Activated CD4-positive, alpha-beta T cell treated with anti-CD3 and anti-CD28 coated beads, Interleukin-2, Interleukin-6, amounts not matched to agents 100 ng/mL and 50 ng/mL, durations not matched to agents 16 hours and 8 hours (primary cell): ENCODE measurements at regions not wholly inside any gene's neighbourhood (a gene's known extent, or its start where the extent isn't known, plus 50 kb on each side); places are given as distances from the start of the nearest gene placed in this dataset.
"Not testable (repeated sequence)": the region's sequence is repeated elsewhere in the genome, so short reads cannot be mapped to it uniquely, and the experiment has no call there.

Experiments
- DNase-seq: peaks from one replicate; pipeline ENCODE4 v3.0.0-alpha.2; 2020

GRCh38 chr6:48706310-48706709 lies 595.3 kb upstream of the PTCHD4 start:
- no peak for DNase-seq

DNA sequence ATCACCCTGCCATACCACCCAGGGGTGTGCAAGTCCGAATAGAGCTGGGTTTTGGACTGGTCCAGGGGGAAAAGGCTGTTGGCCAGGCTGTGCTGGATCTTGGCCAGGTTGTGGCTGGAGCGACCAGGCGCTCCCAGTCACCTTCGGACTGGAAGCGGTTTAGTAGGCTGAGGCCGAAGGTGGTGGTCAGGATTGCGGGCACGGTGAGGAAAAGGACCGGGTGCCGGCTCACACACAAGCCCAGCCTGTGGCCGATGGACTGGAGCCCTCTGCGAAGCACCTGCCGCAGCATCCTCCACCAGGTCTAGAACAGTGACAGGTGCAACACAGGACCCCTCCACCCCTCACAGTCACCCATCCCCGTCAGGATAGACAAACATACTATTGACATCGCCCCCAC lies 590.6 kb upstream of the PTCHD4 start:
- DNase-seq, result no peak

DNA sequence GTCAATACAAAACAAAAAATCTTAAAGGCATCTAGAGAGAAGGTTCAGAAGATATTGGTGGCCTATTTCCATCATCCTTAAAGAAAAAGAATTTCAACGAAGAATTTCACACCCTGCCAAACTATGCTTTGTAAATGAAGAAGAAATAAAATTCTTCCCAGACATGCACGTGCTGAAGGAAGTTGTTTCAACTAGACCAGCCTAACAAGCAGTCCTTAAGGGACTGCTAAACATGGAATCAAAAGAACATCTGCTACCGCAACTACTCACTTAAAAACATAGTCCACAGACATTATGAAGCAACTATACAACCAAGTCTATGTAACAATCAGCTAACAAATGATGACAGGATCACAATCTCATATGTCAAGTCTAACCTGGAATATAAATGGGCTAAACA lies 584.9 kb upstream of the PTCHD4 start:
- DNase-seq, result no peak

GRCh38 chr6:48691420-48691819 lies 580.4 kb upstream of the PTCHD4 start:
- no peak for DNase-seq

GRCh38 chr6:48689498-48689897 lies 578.5 kb upstream of the PTCHD4 start:
- no peak for DNase-seq

DNA sequence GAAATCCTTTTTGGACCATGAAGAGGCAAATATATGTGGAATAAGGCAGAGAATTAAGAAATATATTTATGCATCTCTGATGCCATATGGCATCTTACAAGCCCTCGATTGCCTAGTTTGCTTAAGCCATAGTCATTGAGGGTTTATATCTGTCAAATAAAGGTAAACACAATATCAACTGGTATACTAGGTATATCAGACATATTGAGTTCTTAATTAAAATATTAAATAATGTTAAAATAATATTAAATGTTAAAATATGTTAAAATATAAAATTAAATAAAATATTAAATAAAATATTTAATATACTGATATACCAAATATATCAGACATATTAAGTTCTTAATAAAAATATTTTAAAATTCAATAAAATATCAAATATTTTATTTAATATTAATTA lies 567.4 kb upstream of the PTCHD4 start:
- DNase-seq, result no peak

GRCh38 chr6:48671505-48671904 lies 560.5 kb upstream of the PTCHD4 start:
- no peak for DNase-seq

DNA sequence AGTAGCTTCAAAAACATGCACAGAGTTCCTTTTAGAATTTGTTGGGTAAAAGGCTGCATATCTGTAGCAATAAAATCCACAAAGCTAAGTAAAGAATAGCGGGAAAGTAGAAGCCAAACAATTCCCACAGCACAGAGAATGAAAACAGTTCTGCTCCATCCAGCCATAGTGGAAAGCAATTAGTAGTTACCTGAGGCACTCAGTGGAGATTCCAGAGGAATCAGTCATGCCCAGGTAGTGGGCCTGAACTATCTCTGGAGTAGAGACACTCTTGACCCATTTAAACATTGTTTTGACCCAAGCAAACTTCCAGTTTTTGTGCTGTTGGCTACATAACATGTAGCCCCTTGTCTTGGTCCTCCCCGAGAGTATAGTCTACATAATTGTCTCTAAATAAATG lies 559.5 kb upstream of the PTCHD4 start:
- DNase-seq, result no peak

GRCh38 chr6:48667797-48668196 lies 556.8 kb upstream of the PTCHD4 start:
- DNase-seq, result no peak

GRCh38 chr6:48664826-48665225 lies 553.8 kb upstream of the PTCHD4 start:
- DNase-seq, result no peak

DNA sequence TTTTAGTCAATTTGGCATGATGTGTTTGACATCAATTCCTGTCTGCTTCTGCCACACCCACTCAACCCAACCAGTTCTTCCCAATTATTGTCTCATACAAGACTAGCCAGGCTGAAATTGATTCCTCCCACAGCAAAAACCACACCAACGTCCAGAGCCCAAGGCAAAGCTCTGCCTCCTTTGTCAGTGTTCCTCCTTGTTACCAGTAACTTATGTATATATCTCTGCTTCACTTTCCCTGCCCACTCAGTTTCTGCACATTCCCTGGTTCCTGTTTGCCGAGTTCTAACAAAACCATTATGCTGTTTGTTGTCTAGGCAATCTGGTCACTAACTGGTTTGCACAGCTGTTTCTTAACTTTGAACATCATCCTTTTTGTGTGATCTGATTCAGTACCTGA lies 547.9 kb upstream of the PTCHD4 start:
- DNase-seq, result no peak

DNA sequence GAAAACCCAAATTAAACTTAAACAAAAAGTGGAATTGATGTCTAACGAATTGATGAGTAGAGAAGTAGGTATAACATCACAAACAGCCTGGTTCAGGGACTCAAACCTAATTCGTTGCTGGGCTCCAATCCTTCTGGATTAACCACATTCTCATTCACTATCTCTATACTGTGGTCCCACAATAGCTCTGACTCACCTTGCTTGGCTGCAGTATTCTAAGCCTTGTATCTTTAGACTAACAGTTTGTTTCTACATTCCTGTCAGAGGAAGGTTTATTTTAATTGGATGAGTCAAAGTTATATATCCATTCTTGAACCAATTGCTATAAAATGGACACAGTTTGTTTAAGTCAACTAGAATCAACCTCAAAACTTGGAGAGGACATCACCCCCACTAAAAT lies 530.5 kb upstream of the PTCHD4 start:
- no peak for DNase-seq

GRCh38 chr6:48638796-48639195 lies 527.8 kb upstream of the PTCHD4 start:
- not testable (repeated sequence) for DNase-seq

GRCh38 chr6:48630511-48630910 lies 519.5 kb upstream of the PTCHD4 start:
- no peak for DNase-seq

DNA sequence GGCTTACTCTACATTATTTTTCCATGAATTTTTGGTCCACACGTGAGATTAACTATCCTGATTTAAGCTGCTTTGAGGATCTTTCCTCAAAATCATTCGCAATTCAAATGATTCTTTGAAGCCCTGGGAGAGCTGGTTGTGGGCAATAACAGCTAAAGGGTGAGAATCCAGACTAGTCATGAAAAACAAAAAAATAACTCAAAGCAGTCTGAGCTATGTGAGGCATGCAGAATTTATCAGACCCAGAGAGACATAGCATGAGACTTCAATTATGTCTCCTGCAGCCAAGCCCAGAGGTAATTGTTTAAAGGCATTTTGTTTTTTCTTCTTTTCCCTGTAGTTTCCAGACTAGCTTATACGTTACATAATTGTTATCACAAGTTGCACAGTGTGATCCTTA lies 517.3 kb upstream of the PTCHD4 start:
- no peak for DNase-seq

- no peak for DNase-seq
Measured at GRCh38 chr6:48626421-48626820, 515.4 kb upstream of the PTCHD4 start.

- DNase-seq, result no peak
Measured at GRCh38 chr6:48624631-48625030, 513.6 kb upstream of the PTCHD4 start.

DNA sequence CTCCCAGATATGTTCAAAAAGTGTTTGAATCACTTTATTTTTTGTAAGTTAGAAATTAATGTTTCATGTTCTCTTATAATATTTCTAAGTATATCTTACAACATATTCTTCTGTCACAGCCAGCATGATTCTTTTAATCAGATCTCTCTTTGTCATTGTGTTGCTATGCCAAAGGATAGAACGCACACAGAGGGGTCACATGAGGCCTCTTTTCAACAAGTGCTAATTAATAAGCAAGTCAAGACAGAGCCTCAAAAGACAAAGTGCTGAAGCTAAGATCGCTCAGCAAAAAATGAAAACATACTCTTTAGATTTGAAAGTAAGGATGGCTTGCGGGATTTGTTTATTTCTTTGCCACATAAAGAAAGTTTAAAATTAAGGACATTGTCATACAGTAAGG lies 508.8 kb upstream of the PTCHD4 start:
- DNase-seq, result no peak

GRCh38 chr6:48615041-48615440 lies 504.0 kb upstream of the PTCHD4 start:
- no peak for DNase-seq

DNA sequence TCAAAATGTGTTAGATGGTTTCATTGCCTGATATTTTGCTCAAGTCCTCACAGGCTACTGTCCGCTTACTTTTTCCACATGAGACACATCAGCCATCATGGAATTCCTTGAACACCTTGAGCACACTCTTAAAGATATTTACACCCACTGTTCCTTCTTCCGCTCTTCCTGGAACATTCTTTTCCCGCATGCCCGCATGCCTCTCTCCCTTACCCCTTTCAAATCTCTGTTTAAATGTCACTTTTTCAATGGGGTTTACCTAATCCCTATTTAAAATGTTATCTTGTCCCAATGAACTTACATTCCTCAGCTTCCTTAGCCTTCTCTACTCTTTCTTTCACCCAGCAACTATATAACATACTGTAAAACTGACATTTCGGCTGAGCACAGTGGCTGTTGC lies 503.3 kb upstream of the PTCHD4 start:
- DNase-seq, result no peak

GRCh38 chr6:48613231-48613949 lies 502.4 kb upstream of the PTCHD4 start:
- no peak for DNase-seq

- no peak for DNase-seq
Measured at GRCh38 chr6:48611332-48611731, 500.3 kb upstream of the PTCHD4 start.

DNA sequence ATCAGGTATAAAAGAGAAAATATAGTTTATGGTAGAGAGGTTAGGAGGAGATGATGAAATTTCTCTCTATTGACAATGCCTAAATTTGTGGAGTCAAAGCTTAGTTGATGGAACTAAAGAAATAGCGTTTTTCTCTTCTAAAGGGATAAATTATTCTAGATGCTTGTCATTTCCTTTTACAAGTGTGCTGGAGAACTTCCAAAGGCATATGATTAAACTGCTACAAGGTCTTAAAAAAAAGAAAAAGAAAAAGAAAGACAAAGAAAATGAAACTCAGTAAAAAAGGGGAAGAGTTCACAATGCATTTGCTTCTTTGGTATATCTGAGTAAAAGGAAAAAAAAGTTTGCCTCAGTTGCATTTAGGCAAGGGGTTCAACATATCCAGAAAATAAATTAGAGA lies 499.8 kb upstream of the PTCHD4 start:
- DNase-seq, result no peak

- DNase-seq, result no peak
Measured at GRCh38 chr6:48606618-48607017, 495.6 kb upstream of the PTCHD4 start.

DNA sequence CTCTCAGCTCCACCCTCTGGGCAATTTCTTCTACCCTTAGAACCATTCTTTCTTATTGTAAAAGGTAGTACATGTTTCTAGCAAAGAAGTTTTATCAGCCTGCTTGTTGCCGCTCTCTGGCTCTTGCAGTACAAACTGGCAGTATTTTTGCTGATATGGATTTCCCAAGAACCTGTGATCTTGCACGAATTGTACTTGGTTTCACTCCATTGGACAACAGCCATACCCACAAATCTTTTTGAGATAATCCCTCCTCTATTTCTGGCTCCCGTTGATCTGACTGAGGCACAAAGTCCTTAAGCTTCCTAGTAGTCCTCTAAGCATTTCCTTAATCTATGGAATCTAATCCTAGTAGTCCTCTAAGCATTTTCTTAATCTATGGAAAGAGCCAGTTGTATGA lies 487.0 kb upstream of the PTCHD4 start:
- no peak for DNase-seq

DNA sequence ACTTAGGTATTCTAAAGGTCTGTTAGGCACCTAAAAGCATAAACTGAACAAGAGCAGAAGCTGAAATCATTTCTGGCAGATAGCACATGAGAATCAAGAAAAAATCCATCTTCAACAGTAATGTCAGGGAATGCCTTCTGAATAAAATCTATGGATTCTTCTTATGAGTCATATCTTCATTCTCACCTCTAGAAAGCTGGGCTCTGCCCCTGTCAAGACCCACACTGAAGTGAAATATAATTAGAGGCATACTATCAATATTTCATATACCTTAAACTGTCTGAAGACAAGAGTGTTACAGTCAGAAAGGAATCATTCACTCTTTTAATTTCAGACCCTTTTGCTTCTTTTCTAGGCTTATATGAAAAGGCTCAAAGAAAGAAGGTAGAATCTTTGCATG lies 485.8 kb upstream of the PTCHD4 start:
- no peak for DNase-seq
